ENCODE measurements at regions not wholly inside any gene's neighbourhood (a gene's known extent, or its start where the extent isn't known, plus 50 kb on each side); places are given as distances from the start of the nearest gene placed in this dataset.

GRCh38 chr11:38095268-38095667 is 1497.2 kb upstream of the RAG2 start:
- BruUV-seq (replicated peaks) = no TSS peak
- no peak overlapping the region for H3K4me2 ChIP-seq (ENCODE audit: low read length)
- no peak overlapping the region for H3K27ac ChIP-seq (ENCODE audit: low read depth, low read length)
- H3K4me1 ChIP-seq (ENCODE audit: control insufficient read depth in 1 of 2, insufficient read depth in 2 of 2, low read length in 2 of 2) = no peaks in the 10 kb centered on the region
- peaks cover 8 to 16% of the 10 kb centered on the region in 2 experiments; a peak in 2 of 4 replicates for H3K9me3 ChIP-seq (ENCODE audit: control insufficient read depth in 1 of 2, insufficient read depth in 1 of 2, low read depth in 1 of 2, low read length in 2 of 2)
- H3K27me3 ChIP-seq (ENCODE audit: insufficient read depth, low read length) = no peaks in the 10 kb centered on the region
- no peaks in the 10 kb centered on the region for H3K36me3 ChIP-seq (ENCODE audit: control insufficient read depth in 1 of 2, insufficient read depth in 2 of 2, low read length in 2 of 2)
- RAD21 ChIA-PET (ENCODE audit: low non-redundant PET in 1 of 2, low total read pairs in 2 of 2, uncharacterized antibody in 2 of 2, unreplicated experiment in 2 of 2) = no interaction called here
- POLR2A ChIA-PET = no interaction called here
- no peaks in the 10 kb centered on the region for H3K9me2 ChIP-seq (ENCODE audit: insufficient read depth)
- no peak overlapping the region for H3K4me3 ChIP-seq (replicated peaks in 1 of 2; ENCODE audit: low read depth in 1 of 2, low read length in 2 of 2)
- intact Hi-C loops (cut with micrococcal nuclease) = no loop called here
- no peak for DNase-seq (ENCODE audit: low read depth, low spot score)
- H3K9ac ChIP-seq (ENCODE audit: low read length) = no peak overlapping the region
- TF ChIP-seq JUND (IDR thresholded peaks at IDR 0.05) (no peak), ZNF274 (IDR thresholded peaks at IDR 0.05; ENCODE audit: low read depth, low read length) (no peak), EZH2 (IDR thresholded peaks at IDR 0.05) (no peak), ELF1 (IDR thresholded peaks at IDR 0.05; ENCODE audit: borderline replicate concordance, low read depth) (no peak), CEBPB (IDR thresholded peaks at IDR 0.05; ENCODE audit: low read depth) (no peak), CTCF (IDR thresholded peaks at IDR 0.05 in 2 of 3, conservative IDR thresholded peaks at IDR 0.05 in 1 of 3; ENCODE audit: borderline replicate concordance in 1 of 3, insufficient read depth in 1 of 3, low read depth in 2 of 3, low read length in 2 of 3) (no peak)
- ATAC-seq = no peak
- no peaks in the 10 kb centered on the region for H3K79me2 ChIP-seq (ENCODE audit: insufficient read depth, low read length)
- H2AFZ ChIP-seq (ENCODE audit: low read depth, low read length, poor library complexity, severe bottlenecking) = no peak overlapping the region
- CTCF ChIA-PET = no interaction called here
- no peaks in the 10 kb centered on the region for H4K20me1 ChIP-seq (ENCODE audit: insufficient read depth)

GRCh38 chr11:38089726-38090125 is 1491.7 kb upstream of the RAG2 start:
- Histone ChIP-seq H3K9ac (ENCODE audit: low read length) (no peak overlapping the region), H2AFZ (ENCODE audit: low read depth, low read length, poor library complexity, severe bottlenecking) (no peak overlapping the region), H3K79me2 (ENCODE audit: insufficient read depth, low read length) (no peaks in the 10 kb centered on the region), H3K4me2 (ENCODE audit: low read length) (no peak overlapping the region), H3K9me3 (ENCODE audit: control insufficient read depth in 1 of 2, insufficient read depth in 1 of 2, low read depth in 1 of 2, low read length in 2 of 2) (peaks cover 12 to 13% of the 10 kb centered on the region in 2 experiments; a peak in 3 of 4 replicates), H3K4me1 (ENCODE audit: control insufficient read depth in 1 of 2, insufficient read depth in 2 of 2, low read length in 2 of 2) (no peaks in the 10 kb centered on the region), H3K4me3 (replicated peaks in 1 of 2; ENCODE audit: low read depth in 1 of 2, low read length in 2 of 2) (no peak overlapping the region), H3K27me3 (ENCODE audit: insufficient read depth, low read length) (no peaks in the 10 kb centered on the region), H3K9me2 (ENCODE audit: insufficient read depth) (no peaks in the 10 kb centered on the region), H4K20me1 (ENCODE audit: insufficient read depth) (no peaks in the 10 kb centered on the region; the same call in 1 of the 2 replicates), H3K27ac (ENCODE audit: low read depth, low read length) (no peak overlapping the region), H3K36me3 (ENCODE audit: control insufficient read depth in 1 of 2, insufficient read depth in 2 of 2, low read length in 2 of 2) (no peaks in the 10 kb centered on the region)
- POLR2A ChIA-PET = no interaction called here
- no TSS peak for BruUV-seq (replicated peaks)
- CTCF ChIA-PET = no interaction called here
- RAD21 ChIA-PET (ENCODE audit: low non-redundant PET in 1 of 2, low total read pairs in 2 of 2, uncharacterized antibody in 2 of 2, unreplicated experiment in 2 of 2) = no interaction called here
- intact Hi-C loops (cut with micrococcal nuclease) = no loop called here
- DNase-seq (ENCODE audit: low read depth, low spot score) = no peak
- ATAC-seq = no peak
- TF ChIP-seq RAD21 (IDR thresholded peaks at IDR 0.05; ENCODE audit: low read depth) (no peak), FOSL1 (IDR thresholded peaks at IDR 0.05; ENCODE audit: low read depth) (no peak), MAX (IDR thresholded peaks at IDR 0.05) (no peak), ZFX (IDR thresholded peaks at IDR 0.05) (no peak), ZNF274 (IDR thresholded peaks at IDR 0.05; ENCODE audit: low read depth, low read length) (no peak), CEBPB (IDR thresholded peaks at IDR 0.05; ENCODE audit: low read depth) (no peak), POLR2AphosphoS5 (IDR thresholded peaks at IDR 0.05; ENCODE audit: low read depth, low read length) (no peak), SRF (IDR thresholded peaks at IDR 0.05; ENCODE audit: low read depth) (no peak), SP1 (IDR thresholded peaks at IDR 0.05; ENCODE audit: low read depth) (no peak), ELF1 (IDR thresholded peaks at IDR 0.05; ENCODE audit: borderline replicate concordance, low read depth) (no peak), ZBTB33 (IDR thresholded peaks at IDR 0.05; ENCODE audit: extremely low read depth, insufficient replicate concordance, low read length) (no peak), EZH2 (IDR thresholded peaks at IDR 0.05) (no peak), POLR2A (IDR thresholded peaks at IDR 0.05; ENCODE audit: borderline replicate concordance, extremely low read depth, insufficient read depth, insufficient read length) (no peak), SIN3A (IDR thresholded peaks at IDR 0.05; ENCODE audit: low read depth) (no peak), EZH2phosphoT487 (IDR thresholded peaks at IDR 0.05; ENCODE audit: borderline replicate concordance) (no peak), CBX3 (IDR thresholded peaks at IDR 0.05; ENCODE audit: low read depth) (no peak), TCF7L2 (IDR thresholded peaks at IDR 0.05; ENCODE audit: borderline replicate concordance, extremely low read depth, insufficient read depth, insufficient read length) (no peak)
